NT2/D1 (cell line): ENCODE measurements at regions not wholly inside any gene's neighbourhood (a gene's known extent, or its start where the extent isn't known, plus 50 kb on each side); places are given as distances from the start of the nearest gene placed in this dataset.

Experiments
- DNase-seq: peaks from one replicate; pipeline ENCODE4 v3.0.0-alpha.2; 2011; ENCODE audit warnings: low read depth, low spot score
- H3K27me3 ChIP-seq: 2 replicates; pipeline ENCODE4 v1.6.0; 2011; ENCODE audit warnings: mild to moderate bottlenecking; ENCODE audit not compliant: insufficient read length, insufficient read depth
- H3K36me3 ChIP-seq: 2 replicates; pipeline ENCODE4 v1.6.1; 2011; ENCODE audit warnings: mild to moderate bottlenecking, low read length, mixed read lengths; ENCODE audit not compliant: insufficient read depth, insufficient read length
- H3K4me1 ChIP-seq: 2 replicates; pipeline ENCODE4 v1.5.1; 2011; ENCODE audit not compliant: insufficient read depth, insufficient read length
- H3K4me3 ChIP-seq: 2 replicates; pipeline ENCODE4 v1.5.1; 2011; ENCODE audit warnings: low read depth; ENCODE audit not compliant: insufficient read length
- H3K9ac ChIP-seq: 2 replicates; pipeline ENCODE4 v1.6.0; 2011; ENCODE audit warnings: low read depth; ENCODE audit not compliant: insufficient read length
- H3K9me3 ChIP-seq: 2 replicates; pipeline ENCODE4 v1.5.1; 2011; ENCODE audit warnings: mild to moderate bottlenecking, low read length; ENCODE audit not compliant: insufficient read depth
- SUZ12 ChIP-seq: IDR thresholded peaks from 2 replicates; pipeline ENCODE4 v1.6.1; 2011; ENCODE audit not compliant: insufficient read length, insufficient read depth; ENCODE audit errors: extremely low read depth
- YY1 ChIP-seq: IDR thresholded peaks from 2 replicates; pipeline ENCODE4 v1.6.1; 2011; ENCODE audit not compliant: insufficient read length, insufficient read depth
- ZNF274 ChIP-seq: IDR thresholded peaks from 2 replicates; pipeline ENCODE4 v1.6.1; 2011; ENCODE audit warnings: mild to moderate bottlenecking, low read depth, low read length

DNA sequence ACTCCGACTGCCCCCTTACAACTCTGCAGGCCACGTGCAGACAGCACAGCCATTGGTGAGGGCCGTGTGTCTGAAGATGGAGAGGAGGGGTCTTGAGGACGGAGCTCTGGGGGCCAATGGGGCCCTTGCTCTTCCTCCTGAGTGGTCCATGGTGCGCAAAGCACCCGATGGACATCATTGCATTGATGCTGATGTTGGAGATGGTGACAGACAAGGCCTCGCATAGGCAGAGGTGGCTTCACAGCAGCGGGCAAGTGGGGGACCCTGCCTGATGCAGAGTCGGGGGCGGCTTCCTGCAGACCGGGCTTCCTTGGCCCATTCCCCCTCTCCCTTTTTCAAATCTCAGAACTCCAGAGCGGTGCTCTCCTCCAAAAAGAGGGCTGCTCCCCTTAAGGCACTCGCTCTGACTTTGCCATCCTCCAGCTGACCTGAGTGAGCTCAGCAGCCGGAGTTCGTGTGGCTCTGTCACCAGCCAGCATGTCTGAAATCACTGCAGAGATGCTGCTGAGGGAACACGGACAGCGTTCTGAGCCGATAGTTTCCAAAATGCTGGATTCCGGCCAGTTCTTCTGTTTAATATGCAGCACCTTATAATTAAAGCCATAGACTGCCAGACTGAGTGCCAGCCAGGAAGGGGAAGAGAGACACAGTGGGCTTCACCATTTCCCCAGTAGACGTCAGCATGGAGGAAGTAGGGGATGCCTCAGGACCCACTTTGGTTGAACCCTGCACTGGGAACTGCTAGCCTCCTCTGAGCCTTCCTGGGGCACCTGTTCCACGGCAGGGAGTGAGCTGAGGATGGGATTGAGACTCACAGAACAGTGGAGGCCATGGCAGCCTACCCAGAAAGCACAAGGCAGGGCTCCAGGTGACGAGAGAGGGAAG is 278.2 kb downstream of the BRD1 start:
- no peak overlapping the region for H3K9ac ChIP-seq
- no peak overlapping the region for H3K4me3 ChIP-seq
- DNase-seq, result no peak
- H3K27me3 ChIP-seq, result no peaks in the 10 kb centered on the region
- TF ChIP-seq ZNF274 (no peak), YY1 (no peak), SUZ12 (no peak)
- no peaks in the 10 kb centered on the region for H3K4me1 ChIP-seq
- peaks cover 13% of the 10 kb centered on the region; the same call in 1 of the 2 replicates for H3K9me3 ChIP-seq
- no peaks in the 10 kb centered on the region for H3K36me3 ChIP-seq

DNA sequence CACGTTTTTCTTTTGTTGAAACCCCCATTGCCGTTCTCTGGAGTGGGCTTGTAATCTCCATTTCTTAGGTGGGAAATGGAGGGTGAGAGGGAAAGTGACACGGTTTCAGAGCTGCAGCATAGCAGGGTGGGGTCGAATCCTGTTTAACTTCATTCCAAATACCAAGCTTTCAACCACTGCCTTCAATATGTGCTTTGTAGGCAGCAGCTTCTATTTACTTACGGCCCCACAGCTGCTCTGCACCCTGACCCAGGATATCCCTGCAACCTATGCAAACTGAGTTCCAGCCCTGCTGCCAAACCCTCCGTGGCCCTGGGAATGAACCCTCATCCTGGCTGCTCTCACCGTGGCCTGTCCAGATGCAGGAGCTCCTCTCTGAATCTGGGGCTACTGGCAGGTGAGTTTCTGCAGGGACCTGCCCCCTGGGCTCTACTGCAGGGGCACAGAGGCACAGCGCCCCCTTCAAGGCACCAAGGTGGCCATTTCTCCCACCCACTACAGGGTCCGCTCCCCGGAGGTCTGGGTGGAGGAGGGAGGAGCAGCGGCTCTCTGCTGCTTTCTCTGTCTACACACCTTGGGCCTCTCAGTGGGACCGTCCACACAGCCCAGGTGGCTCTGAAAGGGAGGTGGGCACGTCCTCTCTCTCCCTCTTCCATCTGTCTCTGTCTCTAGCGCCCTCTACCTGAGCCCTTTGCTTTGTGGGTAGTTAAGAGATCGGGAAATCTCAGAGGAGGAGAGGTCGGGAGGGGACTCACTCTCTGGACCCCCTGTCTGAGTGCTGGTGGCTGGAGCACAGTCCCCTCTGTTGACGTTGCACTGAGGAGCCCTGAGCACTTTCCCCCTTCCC is 279.1 kb downstream of the BRD1 start:
- H3K4me3 ChIP-seq, result no peak overlapping the region
- no peaks in the 10 kb centered on the region for H3K27me3 ChIP-seq
- H3K9me3 ChIP-seq, result peaks cover 13% of the 10 kb centered on the region; the same call in 1 of the 2 replicates
- no peak for DNase-seq
- TF ChIP-seq ZNF274 (no peak), YY1 (no peak), SUZ12 (no peak)
- no peak overlapping the region for H3K9ac ChIP-seq
- H3K4me1 ChIP-seq, result no peaks in the 10 kb centered on the region
- no peaks in the 10 kb centered on the region for H3K36me3 ChIP-seq

- Histone ChIP-seq H3K36me3 (no peaks in the 10 kb centered on the region), H3K27me3 (no peaks in the 10 kb centered on the region), H3K4me3 (no peak overlapping the region), H3K4me1 (no peaks in the 10 kb centered on the region), H3K9me3 (peaks cover 13% of the 10 kb centered on the region; the same call in 1 of the 2 replicates), H3K9ac (no peak overlapping the region)
- TF ChIP-seq ZNF274 (no peak), YY1 (no peak), SUZ12 (no peak)
- DNase-seq, result no peak
These were observed 279.9 kb downstream of the BRD1 start for GRCh38 chr22:49547751-49548239.

- H3K27me3 ChIP-seq, result no peaks in the 10 kb centered on the region
- H3K9me3 ChIP-seq, result peaks cover 13% of the 10 kb centered on the region; the same call in 1 of the 2 replicates
- DNase-seq, result no peak
- no peak overlapping the region for H3K4me3 ChIP-seq
- H3K36me3 ChIP-seq, result no peaks in the 10 kb centered on the region
- no peak for TF ChIP-seq YY1
- no peak for TF ChIP-seq SUZ12
- no peak for TF ChIP-seq ZNF274
- H3K9ac ChIP-seq, result no peak overlapping the region
- no peaks in the 10 kb centered on the region for H3K4me1 ChIP-seq
These were observed 280.7 kb downstream of the BRD1 start for GRCh38 chr22:49546811-49547585.

- TF ChIP-seq ZNF274, result no peak
- no peaks in the 10 kb centered on the region for H3K27me3 ChIP-seq
- DNase-seq, result no peak
These were observed 282.1 kb downstream of the BRD1 start for GRCh38 chr22:49545606-49546005.

DNA sequence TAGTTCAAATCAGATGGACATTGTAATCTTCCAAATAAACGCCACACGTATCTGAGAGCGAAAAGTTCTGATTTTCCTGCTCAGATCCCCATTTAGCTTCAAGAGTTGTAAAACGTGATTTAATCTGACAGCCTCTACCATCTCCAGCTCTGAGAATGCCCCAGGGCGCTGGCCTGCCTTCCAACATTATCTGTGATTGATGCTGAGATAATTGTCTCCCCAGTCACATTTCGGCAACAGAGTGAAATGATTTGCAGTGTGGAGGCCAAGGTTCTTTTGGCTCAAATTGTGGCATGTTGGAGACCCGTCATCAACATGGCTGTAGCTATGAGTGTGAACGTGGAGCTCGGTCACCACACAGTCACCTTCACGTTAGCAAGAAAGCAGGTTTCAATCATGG is 283.4 kb downstream of the BRD1 start:
- Histone ChIP-seq H3K27me3 (no peaks in the 10 kb centered on the region), H3K9ac (no peak overlapping the region), H3K4me3 (no peak overlapping the region), H3K9me3 (no peaks in the 10 kb centered on the region), H3K36me3 (no peaks in the 10 kb centered on the region), H3K4me1 (no peaks in the 10 kb centered on the region)
- no peak for DNase-seq
- no peak for TF ChIP-seq YY1
- TF ChIP-seq SUZ12, result no peak
- no peak for TF ChIP-seq ZNF274

More at GRCh38 chr22:49545606-49546005, 282.1 kb downstream of the BRD1 start:
- H3K9ac ChIP-seq, result no peak overlapping the region
- no peaks in the 10 kb centered on the region for H3K4me1 ChIP-seq
- H3K9me3 ChIP-seq, result peaks cover 4% of the 10 kb centered on the region; the same call in 1 of the 2 replicates
- no peak overlapping the region for H3K4me3 ChIP-seq
- H3K36me3 ChIP-seq, result no peaks in the 10 kb centered on the region
